ENCODE measurements at regions not wholly inside any gene's neighbourhood (a gene's known extent, or its start where the extent isn't known, plus 50 kb on each side); places are given as distances from the start of the nearest gene placed in this dataset.
A peak's percentile ranks its signal among the peaks of the same experiment; 100 is the strongest.

DNA sequence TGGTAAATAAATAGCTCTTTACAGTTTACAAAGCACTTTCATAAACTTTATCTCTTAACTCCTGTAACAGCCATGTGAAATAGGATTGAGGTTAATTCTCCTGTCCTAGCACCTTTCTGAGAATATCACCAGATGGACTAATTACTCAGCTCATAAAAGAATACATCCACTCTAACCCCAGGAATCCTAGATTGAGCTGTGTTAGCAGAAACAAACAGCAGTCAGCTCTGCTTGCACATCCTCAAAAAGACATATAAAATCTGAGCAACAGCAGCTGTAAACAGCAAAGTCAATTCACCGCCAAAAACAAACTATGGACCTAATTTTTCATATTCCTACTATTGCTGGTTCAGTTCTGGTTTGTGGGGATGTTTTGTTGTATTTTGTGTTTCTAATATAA lies 182.8 kb downstream of the QDPR start:
- no peaks in the 10 kb centered on the region for H3F3A ChIP-seq (ENCODE audit: low read depth)
- H3K4me3 ChIP-seq, result no peak overlapping the region
- Mint-ChIP-seq H3K36me3 (no peaks in the 10 kb centered on the region), H3K27ac (peak overlapping the region; percentile 22), H3K4me1 (peaks cover 8% of the 10 kb centered on the region), H3K27me3 (ENCODE audit: insufficient read depth, low read depth) (peaks cover 4% of the 10 kb centered on the region), H3K9me3 (no peaks in the 10 kb centered on the region), H3K4me3 (no peak overlapping the region)
- H3K9ac ChIP-seq, result no peak overlapping the region
- no peak overlapping the region for H3K27ac ChIP-seq
- H2AFZ ChIP-seq (replicated peaks), result no peak overlapping the region
- no peak for DNase-seq (ENCODE audit: low spot score)
- H3K36me3 ChIP-seq, result no peaks in the 10 kb centered on the region
- no peaks in the 10 kb centered on the region for H3K27me3 ChIP-seq
- H3K79me2 ChIP-seq (ENCODE audit: low read depth), result no peaks in the 10 kb centered on the region
- H3K4me2 ChIP-seq, result no peak overlapping the region
- no peak for TF ChIP-seq EZH2 (IDR thresholded peaks at IDR 0.05)
- TF ChIP-seq, protein P1, sequence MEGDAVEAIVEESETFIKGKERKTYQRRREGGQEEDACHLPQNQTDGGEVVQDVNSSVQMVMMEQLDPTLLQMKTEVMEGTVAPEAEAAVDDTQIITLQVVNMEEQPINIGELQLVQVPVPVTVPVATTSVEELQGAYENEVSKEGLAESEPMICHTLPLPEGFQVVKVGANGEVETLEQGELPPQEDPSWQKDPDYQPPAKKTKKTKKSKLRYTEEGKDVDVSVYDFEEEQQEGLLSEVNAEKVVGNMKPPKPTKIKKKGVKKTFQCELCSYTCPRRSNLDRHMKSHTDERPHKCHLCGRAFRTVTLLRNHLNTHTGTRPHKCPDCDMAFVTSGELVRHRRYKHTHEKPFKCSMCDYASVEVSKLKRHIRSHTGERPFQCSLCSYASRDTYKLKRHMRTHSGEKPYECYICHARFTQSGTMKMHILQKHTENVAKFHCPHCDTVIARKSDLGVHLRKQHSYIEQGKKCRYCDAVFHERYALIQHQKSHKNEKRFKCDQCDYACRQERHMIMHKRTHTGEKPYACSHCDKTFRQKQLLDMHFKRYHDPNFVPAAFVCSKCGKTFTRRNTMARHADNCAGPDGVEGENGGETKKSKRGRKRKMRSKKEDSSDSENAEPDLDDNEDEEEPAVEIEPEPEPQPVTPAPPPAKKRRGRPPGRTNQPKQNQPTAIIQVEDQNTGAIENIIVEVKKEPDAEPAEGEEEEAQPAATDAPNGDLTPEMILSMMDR (IDR thresholded peaks at IDR 0.05), result no peak
- no peak for TF ChIP-seq EZH2phosphoT487 (IDR thresholded peaks at IDR 0.05)
- no peaks in the 10 kb centered on the region for H3K4me1 ChIP-seq
- H4K20me1 ChIP-seq (ENCODE audit: low read depth), result no peaks in the 10 kb centered on the region
- H3K9me3 ChIP-seq (ENCODE audit: low read depth), result no peaks in the 10 kb centered on the region

DNA sequence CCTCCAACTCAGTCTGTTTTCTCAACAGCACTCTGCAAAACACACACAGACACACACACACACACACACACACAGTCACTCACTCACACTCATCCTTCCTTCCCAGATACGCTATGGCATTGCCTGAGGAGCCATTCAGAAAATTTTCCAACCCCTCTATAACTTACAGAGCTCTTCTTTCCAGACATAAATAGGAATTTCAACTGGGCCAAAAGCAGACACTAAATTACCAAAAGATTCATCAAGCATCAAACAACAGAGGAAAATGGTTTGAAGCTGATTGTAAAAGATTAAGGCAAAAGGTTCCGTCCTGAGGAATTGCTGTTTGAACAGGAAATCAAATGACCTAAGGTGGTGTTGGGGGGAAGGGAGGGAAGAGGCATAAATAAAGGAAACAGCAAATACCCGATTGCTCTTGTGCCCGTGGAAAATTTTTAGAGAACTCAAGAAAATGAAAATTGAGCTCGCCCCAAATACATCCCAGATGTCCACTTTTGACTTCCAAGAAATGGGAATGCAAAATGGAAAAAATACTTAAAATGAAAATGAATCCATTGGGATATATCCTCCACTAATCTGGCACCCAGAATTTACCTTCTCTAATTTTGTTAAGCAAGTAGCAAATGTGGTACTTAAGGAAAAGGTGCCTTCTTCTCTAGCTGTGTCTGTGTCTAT lies 183.6 kb downstream of the QDPR start:
- H3F3A ChIP-seq (ENCODE audit: low read depth), result no peaks in the 10 kb centered on the region
- peaks cover 10% of the 10 kb centered on the region for H3K4me1 Mint-ChIP-seq

DNA sequence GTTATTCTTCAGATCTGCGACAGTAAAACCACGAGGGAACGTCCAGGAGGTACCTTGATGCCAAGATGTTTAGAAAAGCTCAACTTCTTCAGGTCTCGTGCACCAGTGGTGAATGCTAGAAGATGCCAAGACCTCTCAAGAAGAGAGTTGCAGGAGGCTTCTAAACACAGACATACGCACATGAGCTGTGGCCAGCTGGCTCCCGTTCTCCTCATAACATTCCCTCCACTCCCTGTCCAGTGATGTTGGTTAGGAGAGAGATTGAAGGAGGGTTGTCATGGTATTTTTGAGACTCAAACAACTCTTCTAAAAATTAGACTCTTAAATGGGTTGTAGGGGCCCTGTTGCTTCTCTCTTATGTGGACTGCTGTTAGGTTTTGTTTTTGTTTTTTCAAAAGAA lies 184.3 kb downstream of the QDPR start:
- Mint-ChIP-seq H3K36me3 (no peaks in the 10 kb centered on the region), H3K4me3 (no peak overlapping the region), H3K9me3 (no peaks in the 10 kb centered on the region)

More for the DNA sequence above, 183.6 kb downstream of the QDPR start:
- H3K36me3 ChIP-seq, result no peaks in the 10 kb centered on the region
- no peak for DNase-seq (ENCODE audit: low spot score)
- no peaks in the 10 kb centered on the region for H3K4me1 ChIP-seq
- no peak overlapping the region for H3K4me3 ChIP-seq
- Mint-ChIP-seq H3K36me3 (no peaks in the 10 kb centered on the region), H3K27ac (no peak overlapping the region), H3K4me3 (no peak overlapping the region), H3K9me3 (no peaks in the 10 kb centered on the region), H3K27me3 (ENCODE audit: insufficient read depth, low read depth) (peaks cover 4% of the 10 kb centered on the region)
- TF ChIP-seq, protein P1 (IDR thresholded peaks at IDR 0.05), result no peak
- TF ChIP-seq EZH2 (IDR thresholded peaks at IDR 0.05) (no peak), EZH2phosphoT487 (IDR thresholded peaks at IDR 0.05) (no peak)
- no peak overlapping the region for H3K9ac ChIP-seq
- no peak overlapping the region for H3K27ac ChIP-seq
- no peaks in the 10 kb centered on the region for H3K9me3 ChIP-seq (ENCODE audit: low read depth)
- no peak overlapping the region for H2AFZ ChIP-seq (replicated peaks)
- H4K20me1 ChIP-seq (ENCODE audit: low read depth), result no peaks in the 10 kb centered on the region
- H3K79me2 ChIP-seq (ENCODE audit: low read depth), result no peaks in the 10 kb centered on the region
- no peak overlapping the region for H3K4me2 ChIP-seq
- no peaks in the 10 kb centered on the region for H3K27me3 ChIP-seq

More for the DNA sequence above, 184.3 kb downstream of the QDPR start:
- Histone ChIP-seq H3K4me2 (no peak overlapping the region), H3K79me2 (ENCODE audit: low read depth) (no peaks in the 10 kb centered on the region), H3K27ac (no peak overlapping the region), H3K4me3 (no peak overlapping the region), H3K9ac (no peak overlapping the region), H3K9me3 (ENCODE audit: low read depth) (no peaks in the 10 kb centered on the region), H2AFZ (replicated peaks) (no peak overlapping the region), H4K20me1 (ENCODE audit: low read depth) (no peaks in the 10 kb centered on the region), H3K4me1 (no peaks in the 10 kb centered on the region), H3K36me3 (no peaks in the 10 kb centered on the region), H3K27me3 (no peaks in the 10 kb centered on the region), H3F3A (ENCODE audit: low read depth) (no peaks in the 10 kb centered on the region)
- no peak overlapping the region for H3K27ac Mint-ChIP-seq
- H3K27me3 Mint-ChIP-seq (ENCODE audit: insufficient read depth, low read depth), result peaks cover 4% of the 10 kb centered on the region
- TF ChIP-seq EZH2 (IDR thresholded peaks at IDR 0.05) (no peak), EZH2phosphoT487 (IDR thresholded peaks at IDR 0.05) (no peak)
- TF ChIP-seq, protein P1 (IDR thresholded peaks at IDR 0.05), result no peak
- DNase-seq (ENCODE audit: low spot score), result no peak
- peaks cover 10% of the 10 kb centered on the region for H3K4me1 Mint-ChIP-seq

Data from neural progenitor cell (in vitro differentiated cells).